Spleen (tissue), 11 donors: ENCODE measurements at regions not wholly inside any gene's neighbourhood (a gene's known extent, or its start where the extent isn't known, plus 50 kb on each side); places are given as distances from the start of the nearest gene placed in this dataset.

ENCODE experiments used
- DNase-seq: peaks from one replicate; pipeline ENCODE4 v3.0.0-alpha.2; 2020
- H3K27ac ChIP-seq, 8 donors: fragments of 200-600 bp; sonication (generic) in 7 of 8; 1 replicate in 4 of 8; 2 replicates in 4 of 8; pipeline versions ENCODE4 v1.5.0 to v1.8.0; 2016 to 2021; ENCODE audit warnings: inconsistent platforms in 4 of 8, mild to moderate bottlenecking in 4 of 8, moderate library complexity in 1 of 8
- H3K27me3 ChIP-seq, 7 donors: fragments of 200-600 bp; sonication (generic) in 6 of 7; replicated peaks in 1 of 7; 1 replicate in 4 of 7; 2 replicates in 3 of 7; pipeline versions ENCODE4 v1.5.0 to v1.8.0; 2016 to 2021; ENCODE audit warnings: inconsistent platforms in 3 of 7, mild to moderate bottlenecking in 1 of 7
- H3K36me3 ChIP-seq, 6 donors: fragments of 200-600 bp; sonication (generic) in 5 of 6; 1 replicate in 4 of 6; 2 replicates in 2 of 6; pipeline versions ENCODE4 v1.5.0 to v1.8.0; 2016 to 2021; ENCODE audit warnings: inconsistent platforms in 2 of 6
- H3K4me1 ChIP-seq, 6 donors: fragments of 200-600 bp; sonication (generic) in 5 of 6; 1 replicate in 3 of 6; 2 replicates in 3 of 6; pipeline versions ENCODE4 v1.5.0 to v1.8.0; 2016 to 2021; ENCODE audit warnings: inconsistent platforms in 3 of 6
- H3K4me3 ChIP-seq, 8 donors: fragments of 200-600 bp; sonication (generic) in 7 of 8; 1 replicate in 4 of 8; 2 replicates in 4 of 8; pipeline versions ENCODE4 v1.5.0 to v1.8.0; 2016 to 2021; ENCODE audit warnings: inconsistent platforms in 4 of 8, mild to moderate bottlenecking in 4 of 8, moderate library complexity in 2 of 8
- H3K9me3 ChIP-seq, 8 donors: fragments of 200-600 bp; sonication (generic) in 7 of 8; 1 replicate in 4 of 8; 2 replicates in 4 of 8; pipeline versions ENCODE4 v1.5.0 to v1.8.0; 2016 to 2021; ENCODE audit warnings: inconsistent platforms in 4 of 8
- POLR2A ChIP-seq, 3 donors: fragments of 450-650 bp; IDR thresholded peaks; one replicate each; pipeline ENCODE4 v1.5.1; 2017; ENCODE audit warnings: antibody characterized with exemption in 3 of 3, mild to moderate bottlenecking in 1 of 3
- POLR2AphosphoS5 ChIP-seq, 3 donors: sonication (generic); formaldehyde crosslinking; IDR thresholded peaks; one replicate each; pipeline ENCODE4 v1.5.1; 2017; ENCODE audit warnings: antibody characterized with exemption in 3 of 3
- WGBS, 5 donors: extraction: QIAGEN DNeasy Blood & Tissue Kit in 3 of 5; methylation state at CpG; one replicate each; pipeline versions ENCODE4 v1.1.5 to v1.1.7; 2013 to 2018; 5-methylcytosine and 5-hydroxymethylcytosine counted together
- intact Hi-C: fragments of 100-400 bp; cut with DNase I; formaldehyde crosslinking; loops from one replicate; pipeline ENCODE4 v1.15.0; 2023; ENCODE audit warnings: low total_unique reads
- TF ChIP-seq, protein P1 (sequence below), 11 experiments: fragments of 200-600 bp in 7 of 11; fragments of 450-650 bp in 4 of 11; sonication (generic) in 4 of 11; IDR thresholded peaks in 8 of 11; conservative IDR thresholded peaks in 3 of 11; 1 replicate in 7 of 11; 2 replicates in 4 of 11; pipeline versions ENCODE4 v1.4.0 to v1.8.0; 2016 to 2021; ENCODE audit warnings: antibody characterized with exemption in 11 of 11, inconsistent platforms in 4 of 11, mild to moderate bottlenecking in 1 of 11
- donor health status: healthy with polysubstance abuse.
- donor health status: DM: no; HTN: no; CAD: no; lungs with moderate emphysema.
- donor health status: DM: no; HTN: no; CAD: no.
- donor health status: Bipolar disorder and iron deficiency.
- donor health status: healthy.
- donor health status: DM: no; HTN: no; CAD: no.
- donor health status: DM: yes; HTN: yes; CAD: no.

- no peaks in the 10 kb centered on the region for H3K36me3 ChIP-seq
- no peaks in the 10 kb centered on the region for H3K4me1 ChIP-seq
- no peak overlapping the region for H3K27ac ChIP-seq
- intact Hi-C loops = no loop called here
- no peak overlapping the region for H3K4me3 ChIP-seq
- H3K27me3 ChIP-seq = no peaks in the 10 kb centered on the region
- H3K9me3 ChIP-seq = peaks cover 0 to 41% (median 23%) of the 10 kb centered on the region in 8 donors
- no peak for DNase-seq
- no peak for TF ChIP-seq POLR2A (IDR thresholded peaks at IDR 0.05)
- TF ChIP-seq, protein P1, sequence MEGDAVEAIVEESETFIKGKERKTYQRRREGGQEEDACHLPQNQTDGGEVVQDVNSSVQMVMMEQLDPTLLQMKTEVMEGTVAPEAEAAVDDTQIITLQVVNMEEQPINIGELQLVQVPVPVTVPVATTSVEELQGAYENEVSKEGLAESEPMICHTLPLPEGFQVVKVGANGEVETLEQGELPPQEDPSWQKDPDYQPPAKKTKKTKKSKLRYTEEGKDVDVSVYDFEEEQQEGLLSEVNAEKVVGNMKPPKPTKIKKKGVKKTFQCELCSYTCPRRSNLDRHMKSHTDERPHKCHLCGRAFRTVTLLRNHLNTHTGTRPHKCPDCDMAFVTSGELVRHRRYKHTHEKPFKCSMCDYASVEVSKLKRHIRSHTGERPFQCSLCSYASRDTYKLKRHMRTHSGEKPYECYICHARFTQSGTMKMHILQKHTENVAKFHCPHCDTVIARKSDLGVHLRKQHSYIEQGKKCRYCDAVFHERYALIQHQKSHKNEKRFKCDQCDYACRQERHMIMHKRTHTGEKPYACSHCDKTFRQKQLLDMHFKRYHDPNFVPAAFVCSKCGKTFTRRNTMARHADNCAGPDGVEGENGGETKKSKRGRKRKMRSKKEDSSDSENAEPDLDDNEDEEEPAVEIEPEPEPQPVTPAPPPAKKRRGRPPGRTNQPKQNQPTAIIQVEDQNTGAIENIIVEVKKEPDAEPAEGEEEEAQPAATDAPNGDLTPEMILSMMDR (IDR thresholded peaks at IDR 0.05 in 8 of 11, conservative IDR thresholded peaks at IDR 0.05 in 3 of 11) = no peak
- no peak for TF ChIP-seq POLR2AphosphoS5 (IDR thresholded peaks at IDR 0.05)
Measured at GRCh38 chr3:175932586-175932985, 1073.5 kb downstream of the NAALADL2 start.

- no peaks in the 10 kb centered on the region for H3K36me3 ChIP-seq
- no peak for DNase-seq
- no peak overlapping the region for H3K27ac ChIP-seq
- intact Hi-C loops = no loop called here
- no peak overlapping the region for H3K4me3 ChIP-seq
- TF ChIP-seq POLR2AphosphoS5 (IDR thresholded peaks at IDR 0.05) (no peak), POLR2A (IDR thresholded peaks at IDR 0.05) (no peak)
- TF ChIP-seq, protein P1 (IDR thresholded peaks at IDR 0.05 in 8 of 11, conservative IDR thresholded peaks at IDR 0.05 in 3 of 11) = no peak
- H3K27me3 ChIP-seq = no peaks in the 10 kb centered on the region
- peaks cover 0 to 45% (median 30%) of the 10 kb centered on the region in 8 donors for H3K9me3 ChIP-seq
- H3K4me1 ChIP-seq = no peaks in the 10 kb centered on the region
Measured at GRCh38 chr3:175919133-175919532, 1060.0 kb downstream of the NAALADL2 start.

DNA sequence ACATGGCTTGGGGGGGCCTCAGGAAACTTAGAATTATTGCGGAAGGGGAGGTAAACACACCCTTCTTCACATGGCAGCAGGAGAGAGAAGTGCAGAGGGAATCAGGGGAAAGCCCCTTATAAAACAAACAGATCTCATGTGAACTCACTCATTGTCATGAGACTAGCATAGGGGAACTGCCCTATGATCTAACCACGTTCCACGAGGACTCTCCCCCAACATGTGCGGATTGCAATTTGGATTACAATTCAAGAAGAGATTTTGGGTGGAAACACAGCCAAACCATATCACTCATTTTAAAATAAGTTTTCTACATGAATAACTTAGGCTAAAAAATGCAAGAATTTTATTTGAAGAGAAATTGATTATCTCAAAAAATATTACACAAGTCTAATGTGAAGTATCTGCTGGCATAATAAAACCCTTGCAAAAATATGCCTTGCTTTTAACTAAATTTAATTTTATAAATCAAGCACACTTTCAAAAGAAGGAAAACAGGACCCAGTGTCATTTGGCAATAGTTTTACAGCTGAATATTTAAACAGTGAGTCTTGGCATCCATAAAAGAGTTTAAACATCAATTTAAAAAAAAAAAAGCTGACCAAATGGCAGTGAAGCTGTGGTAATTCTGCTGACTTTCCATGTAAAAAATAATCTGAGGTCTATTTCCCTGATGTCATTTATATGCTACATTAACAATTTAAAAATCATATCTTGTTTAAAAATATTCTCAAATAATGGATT is 1057.2 kb downstream of the NAALADL2 start:
- DNase-seq = no peak
- Histone ChIP-seq H3K4me3 (no peak overlapping the region), H3K9me3 (peaks cover 0 to 40% (median 27%) of the 10 kb centered on the region in 8 donors), H3K27me3 (no peaks in the 10 kb centered on the region), H3K27ac (no peak overlapping the region), H3K36me3 (no peaks in the 10 kb centered on the region), H3K4me1 (no peaks in the 10 kb centered on the region)
- intact Hi-C loops = no loop called here
- 78 to 90% (median 85%) methylated on average over 4 of the region's 4 CpGs for WGBS, 5 donors
- TF ChIP-seq, protein P1 (IDR thresholded peaks at IDR 0.05 in 8 of 11, conservative IDR thresholded peaks at IDR 0.05 in 3 of 11) = no peak
- TF ChIP-seq POLR2AphosphoS5 (IDR thresholded peaks at IDR 0.05) = no peak
- TF ChIP-seq POLR2A (IDR thresholded peaks at IDR 0.05) = no peak

DNA sequence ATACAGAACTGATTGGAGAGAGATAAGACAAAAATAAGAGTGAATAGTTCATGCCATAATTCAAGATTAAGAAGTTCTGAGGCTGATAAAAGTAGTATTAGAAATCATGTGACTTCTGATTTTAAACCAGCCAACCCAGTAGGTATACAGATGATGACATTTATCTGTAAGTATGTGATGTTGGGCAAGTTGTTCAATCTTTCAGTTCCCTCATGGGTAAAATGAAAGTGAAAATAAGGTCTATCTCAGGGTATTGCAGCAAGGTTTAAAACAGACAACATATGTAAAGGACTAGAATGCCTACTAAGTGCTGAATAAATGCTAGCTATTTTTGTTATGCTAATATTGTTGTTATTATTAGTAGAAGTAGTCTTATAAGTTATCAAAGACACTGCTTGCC is 1055.7 kb downstream of the NAALADL2 start:
- Histone ChIP-seq H3K27me3 (no peaks in the 10 kb centered on the region), H3K4me1 (no peaks in the 10 kb centered on the region), H3K9me3 (peaks cover 0 to 30% (median 18%) of the 10 kb centered on the region in 8 donors), H3K27ac (no peak overlapping the region), H3K4me3 (no peak overlapping the region), H3K36me3 (no peaks in the 10 kb centered on the region)
- no peak for DNase-seq
- intact Hi-C loops = no loop called here
- TF ChIP-seq, protein P1 (IDR thresholded peaks at IDR 0.05 in 8 of 11, conservative IDR thresholded peaks at IDR 0.05 in 3 of 11) = no peak
- TF ChIP-seq POLR2A (IDR thresholded peaks at IDR 0.05) = no peak
- no peak for TF ChIP-seq POLR2AphosphoS5 (IDR thresholded peaks at IDR 0.05)
